GM19328 (cell line): ENCODE measurements at regions not wholly inside any gene's neighbourhood (a gene's known extent, or its start where the extent isn't known, plus 50 kb on each side); places are given as distances from the start of the nearest gene placed in this dataset.

Experiments
- ATAC-seq: cut with Tn5 transposase; IDR thresholded peaks from one replicate; pipeline ENCODE4 v1.9.1; 2021; ENCODE audit warnings: mild to moderate bottlenecking, moderate library complexity; ENCODE audit not compliant: unreplicated experiment

- ATAC-seq: no peak
Observed at GRCh38 chr22:22082960-22083359, 100.4 kb upstream of the TOP3B start.

DNA sequence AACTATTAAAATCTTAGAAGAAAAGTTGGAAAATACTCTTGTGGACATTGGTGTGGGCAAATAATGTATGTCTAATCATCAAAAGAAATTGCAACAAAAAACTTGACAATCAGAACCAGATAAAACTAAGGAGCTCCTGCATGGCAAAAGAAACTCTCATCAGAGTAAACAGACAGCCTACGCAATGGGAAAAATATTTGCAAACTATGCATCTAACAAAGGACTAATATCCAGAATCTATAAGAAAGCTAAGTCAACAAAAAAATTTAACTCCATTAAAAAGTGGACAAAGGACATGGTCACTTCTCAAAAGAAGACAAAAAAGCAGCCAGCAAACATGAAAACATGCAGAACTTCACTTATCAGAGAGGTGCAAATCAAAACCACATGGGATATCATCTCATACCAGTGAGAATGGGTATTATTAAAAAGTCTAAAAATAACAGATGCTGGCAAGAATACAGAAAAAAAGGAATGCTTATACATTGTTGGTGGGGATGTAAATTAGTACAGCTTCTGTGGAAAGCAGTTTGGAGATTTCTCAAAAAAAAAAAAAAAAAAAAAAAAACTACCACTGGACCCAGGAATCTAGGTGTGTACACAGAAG is 99.7 kb upstream of the TOP3B start:
- no peak for ATAC-seq

- ATAC-seq: no peak
Observed at GRCh38 chr22:22080270-22080669, 97.7 kb upstream of the TOP3B start.

DNA sequence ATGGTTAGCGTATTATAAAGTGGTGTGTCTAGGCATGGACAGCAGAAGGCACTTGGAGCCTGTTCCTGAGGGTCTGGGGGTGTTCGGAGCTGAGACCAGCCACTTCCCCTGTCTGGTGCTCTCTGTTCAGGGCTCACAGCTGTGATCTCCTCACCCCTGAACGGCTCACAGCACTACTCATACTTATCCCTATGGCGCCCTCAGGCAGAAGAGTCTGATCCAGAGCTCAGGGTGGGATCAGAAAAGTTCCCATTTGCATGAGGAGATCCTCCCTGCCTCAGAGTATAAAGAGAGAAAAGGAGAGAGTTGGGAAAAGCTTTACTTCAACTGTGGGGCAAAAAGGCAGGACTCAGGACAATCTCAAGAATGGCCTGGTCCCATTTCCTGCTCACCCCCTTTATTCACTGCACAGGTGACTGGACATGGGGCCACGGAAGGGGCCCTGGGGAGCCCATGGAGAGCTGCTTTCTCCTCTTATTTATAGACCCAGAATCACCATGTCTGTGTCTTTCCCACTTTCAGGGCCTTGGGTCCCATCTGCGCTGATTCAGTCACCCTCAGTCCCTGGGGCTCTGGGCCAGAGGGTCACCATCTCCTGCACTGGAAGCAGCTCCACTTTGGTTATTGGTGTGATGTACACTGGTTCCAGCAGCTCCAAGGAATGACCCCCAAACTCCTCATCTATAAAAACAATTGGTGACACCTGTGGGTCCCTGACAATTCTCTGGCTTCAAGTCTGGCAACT is 97.0 kb upstream of the TOP3B start:
- ATAC-seq: no peak

DNA sequence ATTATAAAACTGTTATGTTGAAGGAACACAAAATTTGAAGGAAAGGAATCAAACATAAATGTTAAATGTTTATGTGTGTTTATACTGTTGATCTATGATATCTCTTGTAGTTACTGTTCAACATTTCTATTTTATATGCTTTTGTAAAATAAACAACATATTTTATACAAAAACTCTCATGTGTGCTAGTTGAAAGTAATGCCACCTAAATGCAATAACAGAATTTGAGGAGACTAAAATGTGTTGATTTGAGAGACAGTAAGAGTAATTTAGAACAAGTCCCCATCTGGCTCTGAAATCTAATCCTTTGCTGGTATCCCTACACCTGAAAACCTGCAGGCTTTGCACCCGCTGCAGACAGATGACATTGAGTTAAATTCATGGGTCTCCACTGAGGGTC is 95.7 kb upstream of the TOP3B start:
- no peak for ATAC-seq

- no peak for ATAC-seq
Observed at GRCh38 chr22:22076932-22077703, 94.5 kb upstream of the TOP3B start.

DNA sequence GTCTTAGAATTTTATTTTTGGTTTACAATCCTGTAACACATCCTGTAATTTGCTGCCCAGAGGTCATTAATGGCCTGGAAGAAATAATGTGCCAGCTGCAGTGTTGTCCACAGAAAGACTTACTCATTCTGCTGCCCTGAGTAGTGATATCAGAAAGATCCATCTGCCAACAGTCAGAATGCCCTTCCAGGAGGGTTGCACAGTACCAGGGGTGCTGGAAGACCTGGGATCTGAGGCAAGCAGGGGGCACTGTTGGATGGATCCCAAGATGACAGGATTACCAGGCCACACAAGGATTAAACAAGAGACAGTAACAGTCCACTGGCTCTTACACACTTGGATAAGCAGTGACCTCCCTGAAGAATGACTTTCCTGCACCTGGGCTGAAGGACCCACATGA is 93.8 kb upstream of the TOP3B start:
- no peak for ATAC-seq

DNA sequence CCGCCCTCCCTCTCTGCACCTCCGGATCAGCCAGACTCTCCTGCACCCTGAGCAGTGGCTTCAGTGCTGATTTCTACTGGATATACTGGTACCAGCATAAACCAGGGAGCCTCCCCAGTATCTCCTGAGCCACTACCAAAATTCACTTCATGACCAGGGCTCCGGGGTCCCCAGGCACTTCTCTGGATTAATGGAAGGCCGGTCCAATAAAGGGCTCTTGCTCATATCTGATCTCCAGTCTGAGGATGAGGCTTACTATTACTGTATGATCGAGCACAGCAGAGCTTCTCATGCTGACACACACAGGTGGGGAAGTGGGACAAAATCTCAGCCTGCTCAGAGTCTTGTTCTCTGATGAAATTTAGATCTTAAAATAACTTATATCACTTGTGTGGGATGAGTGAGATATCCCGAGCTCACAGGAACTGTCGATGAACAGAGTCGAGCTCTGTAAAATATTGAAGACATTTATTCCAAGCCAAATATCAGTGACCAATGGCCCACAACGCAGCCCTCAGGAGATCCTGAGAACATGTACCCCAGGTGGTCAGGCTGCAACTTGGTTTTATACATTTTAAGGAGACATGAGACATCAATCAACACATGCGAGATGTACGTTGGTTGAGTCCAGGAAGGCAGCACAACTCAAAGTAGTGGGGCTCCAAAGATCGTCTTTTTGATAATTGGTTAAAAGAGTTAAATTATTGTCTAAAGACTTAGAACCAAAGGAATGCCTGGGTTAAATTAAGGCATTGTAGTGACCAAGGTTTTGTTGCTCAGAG is 93.0 kb upstream of the TOP3B start:
- ATAC-seq: no peak

- no peak for ATAC-seq
Observed at GRCh38 chr22:22074634-22075381, 92.2 kb upstream of the TOP3B start.

- no peak for ATAC-seq
Observed at GRCh38 chr22:22073769-22074561, 91.4 kb upstream of the TOP3B start.

GRCh38 chr22:22072169-22072836 is 89.7 kb upstream of the TOP3B start:
- ATAC-seq: no peak

GRCh38 chr22:22071455-22071854 is 88.9 kb upstream of the TOP3B start:
- no peak for ATAC-seq

- ATAC-seq: no peak
Observed at GRCh38 chr22:22070371-22070824, 87.8 kb upstream of the TOP3B start.

GRCh38 chr22:22069450-22070370 is 87.1 kb upstream of the TOP3B start:
- ATAC-seq: no peak

DNA sequence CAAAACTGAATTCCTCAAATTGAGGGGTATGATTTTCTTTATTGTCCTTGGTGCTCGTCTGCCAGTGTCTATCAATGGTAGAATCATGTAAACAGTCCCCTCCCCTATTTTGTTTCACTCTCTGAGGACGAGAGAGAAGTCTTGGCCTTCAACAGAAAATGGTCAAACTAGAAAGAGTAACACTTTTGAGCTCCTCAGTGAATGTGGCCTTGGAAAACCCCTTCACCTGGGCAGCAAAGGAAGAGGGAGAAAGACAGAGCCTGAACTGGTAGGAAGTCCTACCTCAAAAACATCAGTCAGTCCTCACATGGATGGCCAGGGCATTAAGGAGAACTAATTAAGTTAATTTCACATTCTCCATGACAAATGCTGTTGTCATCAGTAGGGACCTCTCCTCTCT is 86.1 kb upstream of the TOP3B start:
- ATAC-seq: no peak

DNA sequence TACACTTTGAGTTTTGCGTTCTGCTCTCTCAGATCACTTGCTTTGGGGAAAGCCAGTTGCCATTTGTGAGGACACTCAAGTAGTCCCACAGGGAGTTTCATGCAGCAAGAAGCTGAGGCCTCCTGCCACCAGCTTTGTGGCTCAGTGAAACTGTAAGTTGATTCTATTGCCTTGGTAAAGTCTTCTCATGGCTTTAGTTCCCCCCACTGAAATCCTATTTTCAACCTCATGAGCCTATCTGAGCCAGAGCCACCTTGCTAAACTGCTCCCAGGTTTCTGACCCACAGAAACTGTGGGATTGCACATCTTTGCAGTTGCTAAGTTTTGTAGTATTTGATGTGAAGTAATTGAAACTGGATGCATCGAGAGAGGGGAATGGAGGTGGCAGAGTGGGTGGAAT is 85.4 kb upstream of the TOP3B start:
- no peak for ATAC-seq

GRCh38 chr22:22067192-22067591 is 84.6 kb upstream of the TOP3B start:
- no peak for ATAC-seq

DNA sequence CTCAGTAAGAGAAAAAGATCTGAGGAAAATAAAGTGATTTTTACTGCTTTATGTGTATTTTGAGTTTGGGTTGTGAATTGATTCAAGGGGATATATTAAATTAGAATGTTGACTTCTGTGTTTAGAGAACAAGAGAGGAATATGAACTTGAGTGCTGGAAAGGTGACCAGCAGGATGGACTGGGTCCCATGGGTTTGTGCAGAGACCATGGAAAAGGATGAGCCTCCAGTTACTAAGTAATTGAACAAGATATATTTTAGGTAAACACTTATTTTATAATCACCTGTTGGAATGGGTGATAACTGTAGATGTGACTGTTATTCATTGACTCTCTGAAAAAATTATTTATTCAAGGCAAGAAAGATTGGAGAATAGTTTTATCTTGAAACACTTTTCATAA is 82.0 kb upstream of the TOP3B start:
- ATAC-seq: no peak
